ENCODE measurements at regions not wholly inside any gene's neighbourhood (a gene's known extent, or its start where the extent isn't known, plus 50 kb on each side); places are given as distances from the start of the nearest gene placed in this dataset.

- Histone ChIP-seq H3K9me3 (ENCODE audit: control insufficient read depth in 2 of 2, insufficient read depth in 1 of 2, low read depth in 1 of 2, low read length in 1 of 2) (no peaks in the 10 kb centered on the region), H3K27me3 (ENCODE audit: control insufficient read depth in 3 of 3, insufficient read depth in 3 of 3, low read length in 3 of 3) (no peaks in the 10 kb centered on the region), H3K4me3 (ENCODE audit: low read depth in 1 of 3, low read length in 3 of 3) (no peak overlapping the region), H3K27ac (ENCODE audit: low read depth in 1 of 3, low read length in 2 of 3) (no peak overlapping the region), H3K36me3 (ENCODE audit: control insufficient read depth in 3 of 3, insufficient read depth in 2 of 3, low read depth in 1 of 3, low read length in 3 of 3) (no peaks in the 10 kb centered on the region), H3K4me1 (ENCODE audit: control insufficient read depth in 3 of 3, insufficient read depth in 2 of 3, low read depth in 1 of 3, low read length in 2 of 3) (no peaks in the 10 kb centered on the region)
- no peak for DNase-seq
- FAIRE-seq, result no peak
- WGBS, 3 donors, result 41 to 49% (median 47%) methylated on average over 7 of the region's 7 CpGs
These were observed 934.0 kb upstream of the EEF2KMT start for GRCh38 chr16:6031567-6031966.

GRCh38 chr16:6031102-6031501 lies 933.5 kb upstream of the EEF2KMT start:
- no peak overlapping the region for H3K4me3 ChIP-seq (ENCODE audit: low read depth in 1 of 3, low read length in 3 of 3)
- DNase-seq (no peak), FAIRE-seq (no peak)
- no peak overlapping the region for H3K27ac ChIP-seq (ENCODE audit: low read depth in 1 of 3, low read length in 2 of 3)
- no peaks in the 10 kb centered on the region for H3K9me3 ChIP-seq (ENCODE audit: control insufficient read depth in 2 of 2, insufficient read depth in 1 of 2, low read depth in 1 of 2, low read length in 1 of 2)
- no peaks in the 10 kb centered on the region for H3K4me1 ChIP-seq (ENCODE audit: control insufficient read depth in 3 of 3, insufficient read depth in 2 of 3, low read depth in 1 of 3, low read length in 2 of 3)
- WGBS, 3 donors, result 59 to 75% (median 67%) methylated on average over 5 of the region's 5 CpGs
- no peaks in the 10 kb centered on the region for H3K27me3 ChIP-seq (ENCODE audit: control insufficient read depth in 3 of 3, insufficient read depth in 3 of 3, low read length in 3 of 3)
- no peaks in the 10 kb centered on the region for H3K36me3 ChIP-seq (ENCODE audit: control insufficient read depth in 3 of 3, insufficient read depth in 2 of 3, low read depth in 1 of 3, low read length in 3 of 3)

DNA sequence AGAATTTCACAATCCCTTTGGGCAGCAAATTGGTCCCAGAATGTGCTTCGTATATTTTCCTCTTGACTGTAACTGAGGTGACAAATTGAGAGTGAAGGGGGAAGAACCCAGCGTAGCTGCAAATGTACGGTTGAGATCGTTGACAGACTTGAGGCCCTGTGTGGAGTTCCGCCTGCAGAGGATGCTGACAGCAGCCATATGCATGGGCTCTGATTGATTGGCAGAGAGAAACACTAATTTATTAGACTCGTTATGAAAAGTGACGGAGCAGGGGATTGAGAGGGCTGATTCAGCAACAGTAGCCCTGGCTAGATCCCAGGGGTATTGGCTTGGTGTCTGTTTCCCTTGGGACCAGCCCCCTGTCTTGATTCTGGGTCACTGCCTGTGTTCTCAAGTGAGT lies 930.1 kb upstream of the EEF2KMT start:
- WGBS, 3 donors, result 71 to 80% (median 80%) methylated on average over 7 of the region's 7 CpGs
- no peak for FAIRE-seq

DNA sequence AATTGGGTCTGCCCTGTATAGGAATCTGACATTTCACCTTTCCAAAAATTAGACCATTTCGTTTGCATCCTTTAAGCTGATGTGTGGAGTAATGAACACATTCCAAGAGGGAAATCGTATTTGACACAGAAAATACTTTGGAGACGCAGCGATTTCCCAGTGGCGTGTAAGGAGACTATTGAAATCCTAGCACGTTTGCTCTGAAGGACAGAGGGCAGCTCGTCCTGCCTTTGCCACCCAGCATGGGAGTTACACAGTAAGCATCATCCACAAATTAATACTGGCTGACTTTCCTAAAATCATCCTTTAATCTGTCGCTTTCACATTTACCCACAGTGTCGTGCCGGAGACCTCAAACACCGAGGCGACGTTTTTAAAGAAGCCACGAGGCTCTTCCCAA lies 925.9 kb upstream of the EEF2KMT start:
- Histone ChIP-seq H3K4me1 (ENCODE audit: control insufficient read depth in 3 of 3, insufficient read depth in 2 of 3, low read depth in 1 of 3, low read length in 2 of 3) (no peaks in the 10 kb centered on the region), H3K27me3 (ENCODE audit: control insufficient read depth in 3 of 3, insufficient read depth in 3 of 3, low read length in 3 of 3) (peaks cover 4 to 20% (median 8%) of the 10 kb centered on the region in 3 donors), H3K9me3 (ENCODE audit: control insufficient read depth in 2 of 2, insufficient read depth in 1 of 2, low read depth in 1 of 2, low read length in 1 of 2) (no peaks in the 10 kb centered on the region), H3K36me3 (ENCODE audit: control insufficient read depth in 3 of 3, insufficient read depth in 2 of 3, low read depth in 1 of 3, low read length in 3 of 3) (no peaks in the 10 kb centered on the region), H3K4me3 (ENCODE audit: low read depth in 1 of 3, low read length in 3 of 3) (no peak overlapping the region), H3K27ac (ENCODE audit: low read depth in 1 of 3, low read length in 2 of 3) (no peak overlapping the region)
- DNase-seq, result no peak
- WGBS, 3 donors, result 76 to 79% (median 78%) methylated on average over 14 of the region's 14 CpGs
- FAIRE-seq, result no peak

More for the DNA sequence above, 930.1 kb upstream of the EEF2KMT start:
- H3K4me1 ChIP-seq (ENCODE audit: control insufficient read depth in 3 of 3, insufficient read depth in 2 of 3, low read depth in 1 of 3, low read length in 2 of 3), result no peaks in the 10 kb centered on the region
- H3K27ac ChIP-seq (ENCODE audit: low read depth in 1 of 3, low read length in 2 of 3), result no peak overlapping the region
- DNase-seq, result no peak
- no peaks in the 10 kb centered on the region for H3K27me3 ChIP-seq (ENCODE audit: control insufficient read depth in 3 of 3, insufficient read depth in 3 of 3, low read length in 3 of 3)
- H3K36me3 ChIP-seq (ENCODE audit: control insufficient read depth in 3 of 3, insufficient read depth in 2 of 3, low read depth in 1 of 3, low read length in 3 of 3), result no peaks in the 10 kb centered on the region
- no peak overlapping the region for H3K4me3 ChIP-seq (ENCODE audit: low read depth in 1 of 3, low read length in 3 of 3)
- H3K9me3 ChIP-seq (ENCODE audit: control insufficient read depth in 2 of 2, insufficient read depth in 1 of 2, low read depth in 1 of 2, low read length in 1 of 2), result no peaks in the 10 kb centered on the region

DNA sequence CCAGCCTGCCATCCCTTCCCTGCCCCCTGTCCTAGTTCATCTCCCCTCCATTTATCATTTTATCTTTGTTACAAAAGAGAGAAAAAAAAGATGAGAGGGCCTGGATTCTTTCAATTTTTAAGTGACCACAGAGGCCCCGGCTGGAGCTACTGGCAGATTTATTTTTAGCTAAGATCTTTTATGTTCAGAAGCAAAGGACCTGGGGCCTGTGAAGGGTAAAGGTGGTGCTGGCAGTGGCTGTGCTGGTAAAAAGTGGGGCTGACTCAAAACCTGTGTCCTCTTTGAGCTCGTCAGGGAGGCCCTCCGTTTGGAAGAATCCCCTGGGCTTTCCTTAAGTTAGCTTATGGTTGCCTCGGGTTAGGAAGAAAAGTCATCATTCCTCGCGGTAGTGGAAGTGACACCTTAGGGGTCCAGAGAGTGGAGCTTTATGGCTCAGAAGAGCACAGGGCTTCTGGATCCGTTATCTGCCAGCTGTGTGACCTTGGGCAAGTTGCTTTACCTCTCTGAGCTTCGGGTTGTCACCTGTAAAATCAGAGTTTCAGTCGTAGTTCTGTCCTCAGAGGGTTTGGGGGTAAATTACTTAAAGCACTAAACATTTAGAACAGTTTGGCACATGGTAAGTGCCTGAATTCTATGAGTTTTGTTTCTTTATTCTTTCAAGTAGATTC lies 923.8 kb upstream of the EEF2KMT start:
- DNase-seq, result no peak
- H3K27me3 ChIP-seq (ENCODE audit: control insufficient read depth in 3 of 3, insufficient read depth in 3 of 3, low read length in 3 of 3), result peaks cover 4 to 28% (median 11%) of the 10 kb centered on the region in 3 donors
- no peaks in the 10 kb centered on the region for H3K4me1 ChIP-seq (ENCODE audit: control insufficient read depth in 3 of 3, insufficient read depth in 2 of 3, low read depth in 1 of 3, low read length in 2 of 3)
- H3K36me3 ChIP-seq (ENCODE audit: control insufficient read depth in 3 of 3, insufficient read depth in 2 of 3, low read depth in 1 of 3, low read length in 3 of 3), result no peaks in the 10 kb centered on the region
- no peaks in the 10 kb centered on the region for H3K9me3 ChIP-seq (ENCODE audit: control insufficient read depth in 2 of 2, insufficient read depth in 1 of 2, low read depth in 1 of 2, low read length in 1 of 2)
- no peak for FAIRE-seq
- WGBS, 3 donors, result 61 to 67% (median 62%) methylated on average over 9 of the region's 9 CpGs
- no peak overlapping the region for H3K27ac ChIP-seq (ENCODE audit: low read depth in 1 of 3, low read length in 2 of 3)
- no peak overlapping the region for H3K4me3 ChIP-seq (ENCODE audit: low read depth in 1 of 3, low read length in 3 of 3)

GRCh38 chr16:6020162-6020985 lies 922.8 kb upstream of the EEF2KMT start:
- Histone ChIP-seq H3K4me1 (ENCODE audit: control insufficient read depth in 3 of 3, insufficient read depth in 2 of 3, low read depth in 1 of 3, low read length in 2 of 3) (no peaks in the 10 kb centered on the region), H3K27me3 (ENCODE audit: control insufficient read depth in 3 of 3, insufficient read depth in 3 of 3, low read length in 3 of 3) (peaks cover 4 to 28% (median 11%) of the 10 kb centered on the region in 3 donors), H3K9me3 (ENCODE audit: control insufficient read depth in 2 of 2, insufficient read depth in 1 of 2, low read depth in 1 of 2, low read length in 1 of 2) (no peaks in the 10 kb centered on the region), H3K4me3 (ENCODE audit: low read depth in 1 of 3, low read length in 3 of 3) (no peak overlapping the region), H3K36me3 (ENCODE audit: control insufficient read depth in 3 of 3, insufficient read depth in 2 of 3, low read depth in 1 of 3, low read length in 3 of 3) (no peaks in the 10 kb centered on the region), H3K27ac (ENCODE audit: low read depth in 1 of 3, low read length in 2 of 3) (no peak overlapping the region)
- WGBS, 3 donors, result 10 to 12% (median 10%) methylated on average over 41 of the region's 41 CpGs
- DNase-seq (no peak), FAIRE-seq (no peak)

GRCh38 chr16:6019490-6019991 lies 921.9 kb upstream of the EEF2KMT start:
- WGBS, 3 donors, result 4 to 11% (median 9%) methylated on average over 40 to 50 of the region's 50 CpGs
- no peaks in the 10 kb centered on the region for H3K4me1 ChIP-seq (ENCODE audit: control insufficient read depth in 3 of 3, insufficient read depth in 2 of 3, low read depth in 1 of 3, low read length in 2 of 3)
- H3K4me3 ChIP-seq (ENCODE audit: low read depth in 1 of 3, low read length in 3 of 3), result no peak overlapping the region
- H3K27ac ChIP-seq (ENCODE audit: low read depth in 1 of 3, low read length in 2 of 3), result no peak overlapping the region
- no peaks in the 10 kb centered on the region for H3K9me3 ChIP-seq (ENCODE audit: control insufficient read depth in 2 of 2, insufficient read depth in 1 of 2, low read depth in 1 of 2, low read length in 1 of 2)
- H3K27me3 ChIP-seq (ENCODE audit: control insufficient read depth in 3 of 3, insufficient read depth in 3 of 3, low read length in 3 of 3), result peaks cover 4 to 28% (median 11%) of the 10 kb centered on the region in 3 donors
- no peak for FAIRE-seq
- H3K36me3 ChIP-seq (ENCODE audit: control insufficient read depth in 3 of 3, insufficient read depth in 2 of 3, low read depth in 1 of 3, low read length in 3 of 3), result no peaks in the 10 kb centered on the region
- no peak for DNase-seq

DNA sequence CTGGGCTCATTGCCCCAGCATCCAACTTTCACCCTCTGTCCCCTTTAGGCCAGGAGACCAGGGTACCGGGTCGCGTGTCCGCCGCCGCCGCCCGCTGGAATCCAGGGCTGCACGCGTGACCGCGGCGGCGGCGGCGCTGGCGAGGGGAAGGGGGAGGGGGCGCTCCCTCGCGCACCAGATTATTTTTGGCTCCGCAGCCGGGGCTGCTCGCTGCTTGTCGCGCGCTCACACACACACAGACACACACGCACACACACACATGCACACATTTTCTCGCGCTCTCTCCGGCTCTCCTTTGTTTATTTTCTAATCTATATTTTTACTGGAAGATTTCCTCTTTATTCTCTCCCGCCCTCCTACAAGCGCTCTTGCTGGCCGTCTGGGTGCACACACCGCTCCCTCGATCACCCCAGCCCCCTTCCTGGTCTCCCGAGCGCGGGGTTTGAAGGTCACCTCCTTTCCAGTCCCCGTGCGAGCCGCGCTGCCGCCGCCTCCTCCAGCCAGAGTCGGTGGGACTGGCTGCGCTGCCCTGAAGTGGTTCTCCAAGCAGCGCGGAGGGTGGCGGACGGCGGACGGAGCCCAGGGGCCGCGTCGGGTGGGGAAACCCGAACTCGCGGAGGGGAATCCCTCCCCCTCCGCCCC lies 921.4 kb upstream of the EEF2KMT start:
- 4 to 9% (median 5%) methylated on average over 42 to 59 of the region's 59 CpGs for WGBS, 3 donors
- Histone ChIP-seq H3K4me3 (ENCODE audit: low read depth in 1 of 3, low read length in 3 of 3) (no peak overlapping the region), H3K4me1 (ENCODE audit: control insufficient read depth in 3 of 3, insufficient read depth in 2 of 3, low read depth in 1 of 3, low read length in 2 of 3) (no peaks in the 10 kb centered on the region), H3K36me3 (ENCODE audit: control insufficient read depth in 3 of 3, insufficient read depth in 2 of 3, low read depth in 1 of 3, low read length in 3 of 3) (no peaks in the 10 kb centered on the region), H3K9me3 (ENCODE audit: control insufficient read depth in 2 of 2, insufficient read depth in 1 of 2, low read depth in 1 of 2, low read length in 1 of 2) (no peaks in the 10 kb centered on the region), H3K27me3 (ENCODE audit: control insufficient read depth in 3 of 3, insufficient read depth in 3 of 3, low read length in 3 of 3) (peaks cover 4 to 28% (median 11%) of the 10 kb centered on the region in 3 donors), H3K27ac (ENCODE audit: low read depth in 1 of 3, low read length in 2 of 3) (no peak overlapping the region)
- no peak for DNase-seq
- no peak for FAIRE-seq

All from small intestine (tissue), 7 donors.